ENCODE measurements at regions not wholly inside any gene's neighbourhood (a gene's known extent, or its start where the extent isn't known, plus 50 kb on each side); places are given as distances from the start of the nearest gene placed in this dataset.

DNA sequence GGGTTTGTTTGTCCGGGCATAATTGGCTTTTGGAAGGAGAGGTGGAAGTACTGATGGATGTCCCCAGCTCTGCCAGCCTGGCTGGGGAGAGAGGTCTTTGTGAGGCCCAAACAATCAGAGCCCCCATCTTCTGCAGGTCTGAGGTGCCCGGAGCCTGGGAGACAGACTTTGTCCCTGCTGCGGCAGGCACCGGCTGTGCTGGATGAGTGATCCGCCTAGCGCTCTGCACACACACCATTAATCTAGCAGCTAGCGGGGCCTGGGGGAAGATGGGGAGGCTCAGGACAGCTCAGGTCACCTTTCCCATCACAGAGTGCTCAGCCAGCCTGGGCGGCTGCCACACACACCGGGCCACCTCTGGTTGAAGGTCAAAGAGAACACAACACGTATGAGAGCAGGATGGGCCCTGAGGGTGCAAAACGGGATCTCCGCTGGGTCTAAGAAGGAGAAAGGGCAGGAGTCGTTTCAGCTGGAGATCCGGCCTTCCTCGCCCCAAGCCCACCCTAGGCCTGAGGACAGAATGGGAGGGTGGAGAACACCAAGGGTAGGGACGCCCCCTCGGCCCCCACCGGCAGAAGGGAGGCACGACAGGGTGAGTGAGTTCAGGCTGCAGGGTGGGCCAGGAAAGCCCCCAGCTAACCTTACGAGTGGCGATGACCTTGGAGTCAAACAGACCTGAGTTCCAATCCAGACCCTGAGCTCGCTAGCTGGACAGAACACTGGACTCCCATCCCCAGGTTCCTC, 341.8 kb downstream of the NPHP4 start:
- no peak for TF ChIP-seq CTCF (IDR thresholded peaks at IDR 0.05; ENCODE audit: unreplicated experiment)
- no peak for DNase-seq
- H3K4me3 Mint-ChIP-seq (ENCODE audit: low read depth, unreplicated experiment): no peak overlapping the region
- no peak overlapping the region for H3K27ac Mint-ChIP-seq (ENCODE audit: unreplicated experiment)
- peaks cover 46% of the 10 kb centered on the region for H3K27me3 Mint-ChIP-seq (ENCODE audit: unreplicated experiment)
- BruUV-seq (replicated peaks): no TSS peak
- CTCF ChIA-PET: no interaction called here
- intact Hi-C loops (cut with micrococcal nuclease; ENCODE audit: unreplicated experiment): no loop called here
- H3K4me1 Mint-ChIP-seq (ENCODE audit: low read depth, unreplicated experiment): no peaks in the 10 kb centered on the region
- H3K36me3 Mint-ChIP-seq (ENCODE audit: insufficient read depth, unreplicated experiment): peaks cover 5% of the 10 kb centered on the region
- peaks cover 4% of the 10 kb centered on the region for H3K9me3 Mint-ChIP-seq (ENCODE audit: low read depth, unreplicated experiment)

GRCh38 chr1:5649795-5650194, 342.4 kb downstream of the NPHP4 start:
- no TSS peak for BruUV-seq (replicated peaks)
- peaks cover 4% of the 10 kb centered on the region for H3K9me3 Mint-ChIP-seq (ENCODE audit: low read depth, unreplicated experiment)
- no peak overlapping the region for H3K27ac Mint-ChIP-seq (ENCODE audit: unreplicated experiment)
- TF ChIP-seq CTCF (IDR thresholded peaks at IDR 0.05; ENCODE audit: unreplicated experiment): no peak
- DNase-seq: no peak
- peaks cover 43% of the 10 kb centered on the region for H3K27me3 Mint-ChIP-seq (ENCODE audit: unreplicated experiment)
- H3K4me1 Mint-ChIP-seq (ENCODE audit: low read depth, unreplicated experiment): no peaks in the 10 kb centered on the region
- CTCF ChIA-PET: no interaction called here
- peaks cover 5% of the 10 kb centered on the region for H3K36me3 Mint-ChIP-seq (ENCODE audit: insufficient read depth, unreplicated experiment)
- intact Hi-C loops (cut with micrococcal nuclease; ENCODE audit: unreplicated experiment): no loop called here
- H3K4me3 Mint-ChIP-seq (ENCODE audit: low read depth, unreplicated experiment): no peak overlapping the region

DNA sequence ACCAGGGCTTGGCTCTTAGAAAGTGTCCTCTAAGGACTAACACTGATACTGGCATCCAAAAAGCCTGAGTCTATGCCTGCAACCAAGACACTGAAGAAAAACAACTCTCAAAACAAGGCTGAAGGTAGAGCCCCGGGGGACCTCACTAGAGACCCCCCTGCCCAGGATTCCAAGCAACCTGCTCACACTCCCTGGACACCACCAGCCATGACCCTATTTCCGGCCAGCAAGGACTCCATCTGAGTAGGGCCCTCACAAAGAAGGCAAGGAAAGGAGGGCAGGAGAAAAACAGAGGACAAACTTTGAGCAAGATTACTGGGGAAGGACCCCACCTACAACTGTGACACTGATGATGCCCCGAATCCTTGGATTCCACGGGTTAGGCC, 343.1 kb downstream of the NPHP4 start:
- peaks cover 4% of the 10 kb centered on the region for H3K9me3 Mint-ChIP-seq (ENCODE audit: low read depth, unreplicated experiment)
- no peak overlapping the region for H3K4me3 Mint-ChIP-seq (ENCODE audit: low read depth, unreplicated experiment)
- H3K27me3 Mint-ChIP-seq (ENCODE audit: unreplicated experiment): peaks cover 43% of the 10 kb centered on the region
- DNase-seq: no peak
- intact Hi-C loops (cut with micrococcal nuclease; ENCODE audit: unreplicated experiment): no loop called here
- TF ChIP-seq CTCF (IDR thresholded peaks at IDR 0.05; ENCODE audit: unreplicated experiment): no peak
- CTCF ChIA-PET: no interaction called here
- H3K4me1 Mint-ChIP-seq (ENCODE audit: low read depth, unreplicated experiment): no peaks in the 10 kb centered on the region
- peaks cover 5% of the 10 kb centered on the region for H3K36me3 Mint-ChIP-seq (ENCODE audit: insufficient read depth, unreplicated experiment)
- no TSS peak for BruUV-seq (replicated peaks)
- H3K27ac Mint-ChIP-seq (ENCODE audit: unreplicated experiment): no peak overlapping the region

DNA sequence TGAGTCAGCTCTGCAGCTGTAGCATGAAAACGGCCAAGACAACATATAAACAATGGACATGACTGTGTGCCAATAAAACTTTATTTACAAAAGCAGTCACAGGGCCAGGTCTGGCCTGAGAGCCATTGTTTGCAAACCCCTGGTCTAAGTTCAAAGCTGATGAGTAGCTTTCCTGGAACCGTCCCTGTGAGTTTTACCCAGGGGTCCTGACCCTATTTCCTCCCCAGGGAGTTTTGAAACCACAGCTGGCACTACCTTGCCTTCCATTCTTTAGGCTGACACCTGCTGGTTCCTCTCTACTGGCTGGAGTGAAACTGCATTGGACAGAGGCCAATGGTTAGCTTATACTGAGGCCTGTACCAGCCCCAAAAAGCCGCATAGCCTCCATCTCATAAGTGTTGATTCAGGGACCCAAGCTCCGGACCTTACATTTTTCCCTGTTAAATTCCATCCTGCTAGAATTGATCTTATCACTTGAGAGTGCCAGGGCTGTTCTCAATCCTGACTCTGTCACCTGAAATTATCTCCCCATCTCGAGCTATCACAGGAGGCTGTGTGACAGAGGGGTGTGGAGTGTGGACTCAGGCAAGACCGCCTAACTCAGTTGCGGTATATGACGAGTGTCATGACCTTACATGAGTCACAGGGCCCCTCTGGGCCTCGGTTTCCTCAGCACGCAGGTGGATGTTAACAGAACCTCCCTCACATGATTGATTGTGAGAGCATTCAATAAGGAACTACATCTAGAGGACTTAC, 343.6 kb downstream of the NPHP4 start:
- no peak for TF ChIP-seq CTCF (IDR thresholded peaks at IDR 0.05; ENCODE audit: unreplicated experiment)
- Mint-ChIP-seq H3K9me3 (ENCODE audit: low read depth, unreplicated experiment) (peaks cover 4% of the 10 kb centered on the region), H3K4me1 (ENCODE audit: low read depth, unreplicated experiment) (no peaks in the 10 kb centered on the region), H3K36me3 (ENCODE audit: insufficient read depth, unreplicated experiment) (peaks cover 5% of the 10 kb centered on the region), H3K27ac (ENCODE audit: unreplicated experiment) (no peak overlapping the region), H3K27me3 (ENCODE audit: unreplicated experiment) (peaks cover 43% of the 10 kb centered on the region), H3K4me3 (ENCODE audit: low read depth, unreplicated experiment) (no peak overlapping the region)
- CTCF ChIA-PET: no interaction called here
- intact Hi-C loops (cut with micrococcal nuclease; ENCODE audit: unreplicated experiment): no loop called here
- no peak for DNase-seq
- no TSS peak for BruUV-seq (replicated peaks)
